Urinary bladder (tissue), 3 donors: ENCODE measurements at regions not wholly inside any gene's neighbourhood (a gene's known extent, or its start where the extent isn't known, plus 50 kb on each side); places are given as distances from the start of the nearest gene placed in this dataset.
A peak's percentile ranks its signal among the peaks of the same experiment; 100 is the strongest.
"Not testable (repeated sequence)": the region's sequence is repeated elsewhere in the genome, so short reads cannot be mapped to it uniquely, and the experiment has no call there.

ENCODE experiments used
- DNase-seq: peaks from one replicate; pipeline ENCODE4 v3.0.0-alpha.2; 2015; ENCODE audit errors: extremely low spot score
- H3K27ac ChIP-seq: one replicate; pipeline ENCODE4 v1.5.1; 2013; ENCODE audit warnings: low read depth, mild to moderate bottlenecking, moderate library complexity
- H3K36me3 ChIP-seq: one replicate; pipeline ENCODE4 v1.6.1; 2013; ENCODE audit warnings: mild to moderate bottlenecking, moderate library complexity; ENCODE audit not compliant: insufficient read depth
- H3K4me1 ChIP-seq: one replicate; pipeline ENCODE4 v1.6.1; 2013; ENCODE audit warnings: mild to moderate bottlenecking, moderate library complexity; ENCODE audit not compliant: insufficient read depth
- H3K4me3 ChIP-seq: one replicate; pipeline ENCODE4 v1.5.1; 2013; ENCODE audit warnings: low read depth, low read length
- WGBS: extraction: QIAGEN DNeasy Blood & Tissue Kit; methylation state at CpG from one replicate; pipeline ENCODE4 v1.1.7; 2013; 5-methylcytosine and 5-hydroxymethylcytosine counted together
- donor health status: healthy with polysubstance abuse.
- donor health status: healthy.

DNA sequence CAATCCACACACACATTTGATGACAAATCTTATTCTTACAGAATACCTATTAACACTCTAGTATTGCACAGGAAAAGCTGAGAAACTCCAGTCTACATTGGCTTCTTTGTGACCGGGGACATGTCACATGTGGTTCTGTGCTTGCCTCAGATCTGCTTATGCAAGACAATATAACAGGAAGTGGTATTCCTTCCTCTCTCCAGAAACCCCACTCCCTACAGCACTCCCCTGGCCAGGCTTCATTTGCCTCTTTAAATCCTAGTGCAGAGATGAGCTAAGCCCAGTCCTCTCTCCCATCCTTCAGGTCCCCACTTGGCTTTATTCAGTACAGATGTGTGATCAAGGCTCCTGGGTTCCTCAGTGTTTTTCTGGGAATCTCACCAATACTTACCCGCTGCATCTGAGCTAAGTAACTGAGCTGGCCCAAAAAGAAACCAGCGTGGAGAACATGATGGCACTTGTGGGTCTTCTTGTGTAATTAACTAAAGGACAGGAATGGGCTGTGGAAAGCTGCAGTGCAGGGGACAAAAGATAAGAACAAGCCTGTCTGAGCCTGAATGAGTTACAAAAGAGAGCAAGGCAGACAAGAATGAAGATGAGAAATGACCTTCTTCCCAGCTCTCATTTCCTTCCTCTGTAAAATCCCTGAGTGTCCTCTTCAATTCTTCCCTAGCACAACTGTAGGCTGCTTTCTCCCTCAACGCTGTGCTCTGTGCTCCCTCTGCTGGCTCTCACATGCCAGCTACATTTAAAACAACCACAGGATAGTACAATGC, 105.6 kb downstream of the HNRNPD start:
- H3K4me3 ChIP-seq = no peak overlapping the region
- no peaks in the 10 kb centered on the region for H3K36me3 ChIP-seq
- 53% methylated on average over 4 of the region's 4 CpGs for WGBS
- H3K27ac ChIP-seq = no peak overlapping the region
- DNase-seq = peak; percentile 41
- H3K4me1 ChIP-seq = no peaks in the 10 kb centered on the region

DNA sequence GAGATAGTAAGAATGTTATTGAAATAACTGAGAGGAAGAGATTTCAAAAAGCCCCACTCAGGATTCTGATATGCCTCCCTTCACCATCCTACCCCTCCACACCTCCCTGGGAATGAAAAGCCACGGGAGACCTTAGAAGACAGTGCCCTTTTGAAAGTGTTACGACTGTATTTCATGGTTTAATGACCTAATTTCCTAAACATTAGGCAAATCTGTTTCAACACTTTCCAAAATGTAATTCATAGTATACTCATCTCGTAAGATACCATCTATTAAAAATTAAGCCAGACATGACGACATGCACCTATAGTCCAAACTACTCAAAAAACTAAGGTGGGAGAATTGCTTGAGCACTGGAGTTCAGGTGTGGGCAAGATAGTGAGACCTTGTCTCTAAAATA, 106.3 kb downstream of the HNRNPD start:
- WGBS = 63% methylated on average over 4 of the region's 4 CpGs
- no peak for DNase-seq
- Histone ChIP-seq H3K27ac (no peak overlapping the region), H3K36me3 (no peaks in the 10 kb centered on the region), H3K4me1 (no peaks in the 10 kb centered on the region), H3K4me3 (no peak overlapping the region)

DNA sequence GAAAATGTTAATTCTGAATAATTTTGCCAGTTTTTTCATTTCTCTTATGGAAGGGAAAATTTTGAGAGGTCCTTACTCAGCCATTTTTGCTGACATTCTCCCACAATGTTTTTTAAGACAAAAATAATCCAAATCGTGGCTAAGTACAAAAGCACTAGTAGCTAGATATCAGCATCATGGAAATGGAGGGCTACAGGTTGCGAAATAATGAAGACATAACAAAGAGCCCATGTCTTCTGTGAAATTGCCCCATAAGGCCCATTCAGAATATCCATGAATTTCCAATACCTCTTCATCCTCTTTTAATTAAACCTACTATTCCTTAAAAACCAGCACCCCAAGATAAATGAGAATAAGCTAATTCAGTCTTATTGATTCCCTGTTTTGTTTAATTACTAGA, 107.4 kb downstream of the HNRNPD start:
- 67% methylated on average over 2 of the region's 2 CpGs for WGBS
- no peaks in the 10 kb centered on the region for H3K36me3 ChIP-seq

DNA sequence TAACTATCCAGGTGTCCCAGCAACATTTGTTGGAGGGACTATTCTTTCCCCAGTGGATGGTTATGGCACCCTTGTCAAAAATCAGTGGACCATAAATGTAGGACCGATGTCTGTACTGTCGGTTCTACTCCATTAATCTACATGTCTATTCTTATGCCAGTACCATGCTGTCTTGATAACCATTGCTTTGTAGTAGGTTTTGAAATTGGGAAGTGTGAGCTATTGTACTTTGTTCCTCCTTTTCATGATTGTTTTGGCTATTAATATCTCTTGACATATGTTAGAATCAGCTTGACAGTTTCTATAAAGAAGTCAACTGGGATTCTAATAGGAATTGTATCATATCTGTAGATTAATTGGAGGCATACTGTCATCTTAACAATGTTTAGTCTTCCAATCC, 112.7 kb downstream of the HNRNPD start:
- Histone ChIP-seq H3K4me3 (no peak overlapping the region), H3K27ac (no peak overlapping the region), H3K36me3 (no peaks in the 10 kb centered on the region), H3K4me1 (no peaks in the 10 kb centered on the region)
- WGBS = 82% methylated on average over 2 of the region's 2 CpGs
- DNase-seq = no peak

More for the DNA sequence above, 107.4 kb downstream of the HNRNPD start:
- no peak overlapping the region for H3K27ac ChIP-seq
- no peak overlapping the region for H3K4me3 ChIP-seq
- no peak for DNase-seq
- H3K4me1 ChIP-seq = no peaks in the 10 kb centered on the region

DNA sequence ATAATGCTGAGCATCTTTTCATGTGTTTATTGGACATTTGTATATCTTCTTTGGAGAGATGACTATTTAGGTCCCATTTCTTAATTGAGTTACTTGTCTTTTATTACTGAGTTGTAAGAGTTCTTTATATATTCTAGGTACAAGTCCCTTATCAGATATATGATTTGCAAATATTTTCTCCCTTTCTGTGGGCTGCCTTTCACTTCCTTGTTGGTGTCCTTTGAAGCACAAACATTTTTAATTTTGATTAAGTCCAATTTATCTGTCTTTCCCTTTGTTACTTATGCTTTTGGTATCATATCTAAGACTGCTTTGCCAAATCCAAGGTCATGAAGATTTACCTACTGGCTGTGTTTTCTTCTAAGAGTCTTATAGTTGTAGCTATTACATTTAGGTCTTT, 113.2 kb downstream of the HNRNPD start:
- Histone ChIP-seq H3K4me3 (no peak overlapping the region), H3K4me1 (no peaks in the 10 kb centered on the region), H3K36me3 (no peaks in the 10 kb centered on the region), H3K27ac (no peak overlapping the region)
- DNase-seq = no peak

DNA sequence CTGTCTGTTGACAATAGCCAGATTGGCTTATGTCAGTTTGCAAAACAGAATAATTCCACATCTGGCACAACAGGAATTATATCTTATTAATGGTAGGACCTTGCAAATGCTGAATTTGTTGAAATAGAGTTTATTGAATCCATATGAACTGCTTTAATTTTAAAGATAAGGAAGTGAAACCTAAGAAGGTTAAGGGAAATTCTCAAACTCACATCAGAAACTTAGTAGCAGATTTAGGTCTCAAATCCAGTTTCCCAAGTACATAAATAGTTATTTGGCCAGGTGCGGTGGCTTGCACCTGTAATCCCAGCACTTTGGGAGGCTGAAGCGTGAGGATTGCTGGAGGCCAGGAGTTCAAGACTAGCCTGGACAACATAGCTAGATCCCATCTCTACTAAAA, 117.1 kb downstream of the HNRNPD start:
- 92% methylated on average over 2 of the region's 2 CpGs for WGBS
- no peak for DNase-seq
- H3K4me3 ChIP-seq = no peak overlapping the region
- no peaks in the 10 kb centered on the region for H3K4me1 ChIP-seq
- no peaks in the 10 kb centered on the region for H3K36me3 ChIP-seq
- no peak overlapping the region for H3K27ac ChIP-seq

DNA sequence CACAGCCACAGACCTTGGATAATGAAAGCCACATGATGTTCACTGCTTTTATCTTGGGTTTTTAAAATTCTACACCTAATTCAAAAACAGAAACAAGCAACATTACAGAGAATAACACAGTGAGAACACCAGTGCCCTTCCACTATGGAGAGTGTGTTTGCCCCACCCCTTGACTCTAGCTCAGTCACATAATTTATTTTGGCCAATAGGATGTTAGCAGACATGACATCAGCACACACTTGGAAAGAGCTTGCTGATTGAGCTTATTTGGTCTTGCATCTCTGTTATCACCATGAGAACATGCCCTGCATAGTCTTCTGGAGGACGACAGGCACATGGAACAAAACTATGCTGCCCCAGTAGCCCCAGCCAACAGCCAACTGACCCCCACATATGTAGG, 118.1 kb downstream of the HNRNPD start:
- no peaks in the 10 kb centered on the region for H3K4me1 ChIP-seq
- no peaks in the 10 kb centered on the region for H3K36me3 ChIP-seq
- H3K27ac ChIP-seq = no peak overlapping the region
- no peak overlapping the region for H3K4me3 ChIP-seq
- WGBS = 52% methylated on average over 1 of the region's 1 CpG
- no peak for DNase-seq

DNA sequence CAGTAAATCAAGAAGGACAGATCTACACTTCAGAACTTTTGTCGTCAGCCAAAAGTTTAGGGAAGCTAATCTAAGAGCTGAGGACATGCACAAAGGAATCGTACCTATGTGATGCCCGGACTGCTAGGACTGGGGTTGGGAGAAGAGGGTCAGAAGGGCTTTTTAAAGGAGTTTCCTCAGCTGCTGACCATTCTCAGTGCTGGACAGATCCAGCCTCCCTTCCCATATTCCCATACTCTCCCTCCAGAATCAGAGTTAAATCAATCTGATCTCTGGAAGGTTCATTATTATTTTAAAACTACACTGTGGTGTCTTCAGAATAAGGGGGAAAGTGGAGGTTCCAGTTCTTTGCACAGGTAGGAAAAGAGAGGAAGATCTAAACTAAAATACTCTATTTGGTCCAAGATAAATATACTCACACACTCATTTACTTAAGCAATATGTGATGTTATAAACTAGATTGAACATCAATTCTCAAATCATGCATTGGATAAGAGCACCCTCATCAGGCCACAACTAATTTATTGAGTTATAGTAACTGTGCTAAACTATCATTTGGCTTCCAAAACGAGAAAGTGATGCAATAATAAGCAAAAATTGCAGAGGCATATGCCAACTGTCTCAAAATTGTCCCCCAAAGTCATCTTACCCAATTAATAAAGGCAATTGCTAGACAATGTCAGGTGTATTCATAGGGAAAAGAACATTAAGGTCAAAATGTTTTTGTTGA, 124.7 kb downstream of the HNRNPD start:
- WGBS = 60% methylated on average over 4 of the region's 4 CpGs
- Histone ChIP-seq H3K4me3 (no peak overlapping the region), H3K27ac (no peak overlapping the region), H3K36me3 (no peaks in the 10 kb centered on the region), H3K4me1 (no peaks in the 10 kb centered on the region)
- no peak for DNase-seq

DNA sequence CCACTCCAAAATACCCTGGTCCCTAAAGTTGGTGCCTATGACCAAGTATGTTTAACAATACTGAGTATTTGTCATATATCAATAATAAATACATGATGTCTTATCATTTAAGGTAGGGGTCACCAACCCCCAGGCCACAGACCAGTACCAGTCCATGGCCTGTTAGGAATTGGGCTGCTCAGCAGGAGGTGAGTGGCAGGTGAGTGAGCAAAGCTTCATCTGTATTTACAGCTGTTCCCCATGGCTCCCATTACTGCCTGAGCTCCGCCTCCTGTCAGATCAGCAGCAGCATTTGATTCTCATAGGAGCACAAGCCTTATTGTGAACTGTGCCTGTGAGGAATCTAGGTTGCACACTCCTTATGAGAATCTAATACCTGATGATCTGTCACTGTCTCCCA, 126.2 kb downstream of the HNRNPD start:
- Histone ChIP-seq H3K27ac (no peak overlapping the region), H3K4me1 (no peaks in the 10 kb centered on the region), H3K36me3 (no peaks in the 10 kb centered on the region), H3K4me3 (no peak overlapping the region)
- 81% methylated on average over 1 of the region's 1 CpG for WGBS
- DNase-seq = no peak

DNA sequence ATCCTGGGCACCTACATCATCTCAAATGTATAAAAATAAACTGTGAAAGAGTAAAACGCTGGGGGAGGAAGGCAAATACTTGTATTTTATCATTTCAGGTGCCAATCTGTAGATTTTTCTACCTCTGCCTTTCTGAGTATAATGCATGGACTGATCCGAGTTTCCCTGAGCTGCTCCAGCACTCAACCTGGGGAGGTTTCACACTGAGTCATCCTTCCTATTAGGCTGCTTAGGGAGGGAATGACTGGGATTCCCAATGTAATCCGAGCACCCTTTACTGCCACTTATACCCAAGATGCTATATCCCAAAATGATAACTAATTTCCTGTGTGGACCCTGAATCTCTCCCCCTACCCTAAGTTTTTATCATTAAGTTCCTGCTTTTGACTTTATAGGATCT, 126.6 kb downstream of the HNRNPD start:
- H3K4me3 ChIP-seq = no peak overlapping the region
- H3K4me1 ChIP-seq = no peaks in the 10 kb centered on the region
- WGBS = 46% methylated on average over 3 of the region's 3 CpGs
- no peak overlapping the region for H3K27ac ChIP-seq
- DNase-seq = no peak
- H3K36me3 ChIP-seq = no peaks in the 10 kb centered on the region

DNA sequence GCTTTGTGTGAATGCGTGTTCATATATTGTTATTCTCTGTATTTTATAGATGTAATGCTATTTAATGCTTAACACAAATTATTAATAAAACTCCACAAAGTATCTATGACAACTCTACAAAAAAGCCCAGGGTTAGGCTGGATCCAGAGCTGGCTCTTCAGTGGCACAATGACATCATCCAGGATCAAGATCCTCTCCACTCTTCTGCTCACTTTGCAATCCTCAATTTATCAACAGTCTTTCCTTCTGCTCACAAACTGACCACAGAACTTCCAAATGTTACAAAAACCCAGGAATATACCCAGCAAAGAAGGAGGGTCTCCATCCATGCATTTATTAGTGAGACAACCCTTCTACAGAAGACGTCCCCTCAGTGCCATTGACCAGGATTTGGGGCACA, 132.3 kb downstream of the HNRNPD start:
- H3K36me3 ChIP-seq = no peaks in the 10 kb centered on the region
- 86% methylated on average over 2 of the region's 2 CpGs for WGBS

DNA sequence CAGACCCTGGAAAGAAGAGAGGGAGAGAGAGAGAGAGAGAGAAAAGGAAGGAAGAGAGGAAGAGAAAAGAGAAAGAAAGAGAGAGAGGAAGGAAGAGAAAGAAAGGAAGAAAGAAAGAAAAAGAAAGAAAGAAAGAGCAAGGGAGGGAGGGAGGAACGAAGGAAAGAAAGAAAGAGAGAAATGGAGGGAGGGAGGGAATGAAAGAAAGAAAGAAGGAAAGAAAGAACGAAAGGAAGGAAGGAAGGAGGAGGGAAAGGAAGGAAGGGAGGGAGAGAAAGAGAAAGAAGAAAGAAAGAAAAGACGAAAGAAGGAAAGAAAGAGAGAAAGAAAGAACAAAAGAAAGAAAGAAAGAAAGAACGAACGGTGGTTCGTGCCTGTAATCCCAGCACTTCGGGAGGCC, 133.4 kb downstream of the HNRNPD start:
- Histone ChIP-seq H3K36me3 (no peaks in the 10 kb centered on the region), H3K4me3 (no peak overlapping the region), H3K4me1 (no peaks in the 10 kb centered on the region), H3K27ac (no peak overlapping the region)
- WGBS = 91% methylated on average over 7 of the region's 7 CpGs
- no peak for DNase-seq

More for the DNA sequence above, 132.3 kb downstream of the HNRNPD start:
- Histone ChIP-seq H3K4me1 (no peaks in the 10 kb centered on the region), H3K27ac (no peak overlapping the region), H3K4me3 (no peak overlapping the region)
- DNase-seq = no peak

DNA sequence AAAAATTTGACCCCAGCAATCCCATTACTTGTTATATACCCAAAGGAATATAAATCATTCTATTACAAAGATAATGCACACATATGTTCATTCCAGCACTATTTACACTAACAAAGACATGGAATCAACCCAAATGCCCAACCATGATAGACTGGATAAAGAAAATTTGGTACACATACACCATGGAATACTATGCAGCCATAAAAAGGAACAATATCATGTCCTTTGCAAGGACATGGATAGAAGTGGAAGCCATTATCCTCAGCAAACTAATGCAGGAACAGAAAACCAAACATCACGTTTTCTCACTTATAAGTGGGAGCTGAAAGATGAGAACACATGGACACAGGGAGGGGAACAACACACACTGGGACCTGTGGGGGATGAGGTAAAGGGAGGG, 136.6 kb downstream of the HNRNPD start:
- not testable (repeated sequence) for H3K4me1 ChIP-seq, DNase-seq, H3K4me3 ChIP-seq, H3K27ac ChIP-seq, H3K36me3 ChIP-seq
- WGBS = 82% methylated on average over 1 of the region's 1 CpG

DNA sequence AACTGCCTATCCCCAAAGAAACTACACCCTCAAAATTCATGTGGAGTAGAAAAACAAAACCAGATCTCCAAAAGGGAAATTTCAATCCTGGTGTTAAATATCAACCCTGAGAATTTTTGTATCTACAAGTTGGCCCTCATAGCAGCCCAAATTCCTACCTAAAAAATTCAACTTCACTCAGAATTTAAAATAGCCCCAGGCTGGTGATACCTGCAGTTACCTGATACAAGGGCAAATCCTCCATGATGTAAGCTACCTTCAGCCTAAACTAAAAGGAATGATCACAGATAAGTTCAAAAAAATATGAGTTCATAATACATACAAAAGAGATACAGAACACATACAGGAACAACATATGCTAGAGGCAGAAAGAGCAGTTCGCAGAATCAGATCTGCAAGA, 138.4 kb downstream of the HNRNPD start:
- 54% methylated on average over 1 of the region's 1 CpG for WGBS
- no peaks in the 10 kb centered on the region for H3K4me1 ChIP-seq
- DNase-seq = no peak
- no peak overlapping the region for H3K4me3 ChIP-seq
- H3K27ac ChIP-seq = no peak overlapping the region
- no peaks in the 10 kb centered on the region for H3K36me3 ChIP-seq
